ENCODE measurements at regions not wholly inside any gene's neighbourhood (a gene's known extent, or its start where the extent isn't known, plus 50 kb on each side); places are given as distances from the start of the nearest gene placed in this dataset.

GRCh38 chr20:60132827-60133670 lies 174.8 kb downstream of the CDH26 start:
- no peak overlapping the region for H3K27ac ChIP-seq
- DNase-seq (no peak), ATAC-seq (no peak)
- H3K36me3 ChIP-seq (ENCODE audit: insufficient read depth in 1 of 2, low read depth in 1 of 2), result no peaks in the 10 kb centered on the region
- TF ChIP-seq, protein P1, sequence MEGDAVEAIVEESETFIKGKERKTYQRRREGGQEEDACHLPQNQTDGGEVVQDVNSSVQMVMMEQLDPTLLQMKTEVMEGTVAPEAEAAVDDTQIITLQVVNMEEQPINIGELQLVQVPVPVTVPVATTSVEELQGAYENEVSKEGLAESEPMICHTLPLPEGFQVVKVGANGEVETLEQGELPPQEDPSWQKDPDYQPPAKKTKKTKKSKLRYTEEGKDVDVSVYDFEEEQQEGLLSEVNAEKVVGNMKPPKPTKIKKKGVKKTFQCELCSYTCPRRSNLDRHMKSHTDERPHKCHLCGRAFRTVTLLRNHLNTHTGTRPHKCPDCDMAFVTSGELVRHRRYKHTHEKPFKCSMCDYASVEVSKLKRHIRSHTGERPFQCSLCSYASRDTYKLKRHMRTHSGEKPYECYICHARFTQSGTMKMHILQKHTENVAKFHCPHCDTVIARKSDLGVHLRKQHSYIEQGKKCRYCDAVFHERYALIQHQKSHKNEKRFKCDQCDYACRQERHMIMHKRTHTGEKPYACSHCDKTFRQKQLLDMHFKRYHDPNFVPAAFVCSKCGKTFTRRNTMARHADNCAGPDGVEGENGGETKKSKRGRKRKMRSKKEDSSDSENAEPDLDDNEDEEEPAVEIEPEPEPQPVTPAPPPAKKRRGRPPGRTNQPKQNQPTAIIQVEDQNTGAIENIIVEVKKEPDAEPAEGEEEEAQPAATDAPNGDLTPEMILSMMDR (IDR thresholded peaks at IDR 0.05), result no peak
- WGBS, 3 donors, result 83 to 86% (median 85%) methylated on average over 14 of the region's 14 CpGs
- no peaks in the 10 kb centered on the region for H3K27me3 ChIP-seq (ENCODE audit: insufficient read depth in 3 of 3, low read length in 2 of 3)
- intact Hi-C loops (cut with DNase I), result no loop called here
- H3K4me3 ChIP-seq, result no peak overlapping the region
- H3K4me1 ChIP-seq, result no peaks in the 10 kb centered on the region
- H3K9me3 ChIP-seq, result no peaks in the 10 kb centered on the region

GRCh38 chr20:60135276-60135675 lies 177.1 kb downstream of the CDH26 start:
- DNase-seq (no peak), ATAC-seq (no peak)
- H3K27ac ChIP-seq, result no peak overlapping the region
- H3K4me3 ChIP-seq, result no peak overlapping the region
- no peaks in the 10 kb centered on the region for H3K4me1 ChIP-seq
- 94 to 96% (median 94%) methylated on average over 4 of the region's 4 CpGs for WGBS, 3 donors
- TF ChIP-seq, protein P1 (IDR thresholded peaks at IDR 0.05), result no peak
- no peaks in the 10 kb centered on the region for H3K9me3 ChIP-seq
- no peaks in the 10 kb centered on the region for H3K36me3 ChIP-seq (ENCODE audit: insufficient read depth in 1 of 2, low read depth in 1 of 2)
- intact Hi-C loops (cut with DNase I), result loop anchor here in 1 of 2 donors (5.0 kb wide), 1 partner anchor 78 kb away; no protein-coding TSS in a partner anchor
- no peaks in the 10 kb centered on the region for H3K27me3 ChIP-seq (ENCODE audit: insufficient read depth in 3 of 3, low read length in 2 of 3)

DNA sequence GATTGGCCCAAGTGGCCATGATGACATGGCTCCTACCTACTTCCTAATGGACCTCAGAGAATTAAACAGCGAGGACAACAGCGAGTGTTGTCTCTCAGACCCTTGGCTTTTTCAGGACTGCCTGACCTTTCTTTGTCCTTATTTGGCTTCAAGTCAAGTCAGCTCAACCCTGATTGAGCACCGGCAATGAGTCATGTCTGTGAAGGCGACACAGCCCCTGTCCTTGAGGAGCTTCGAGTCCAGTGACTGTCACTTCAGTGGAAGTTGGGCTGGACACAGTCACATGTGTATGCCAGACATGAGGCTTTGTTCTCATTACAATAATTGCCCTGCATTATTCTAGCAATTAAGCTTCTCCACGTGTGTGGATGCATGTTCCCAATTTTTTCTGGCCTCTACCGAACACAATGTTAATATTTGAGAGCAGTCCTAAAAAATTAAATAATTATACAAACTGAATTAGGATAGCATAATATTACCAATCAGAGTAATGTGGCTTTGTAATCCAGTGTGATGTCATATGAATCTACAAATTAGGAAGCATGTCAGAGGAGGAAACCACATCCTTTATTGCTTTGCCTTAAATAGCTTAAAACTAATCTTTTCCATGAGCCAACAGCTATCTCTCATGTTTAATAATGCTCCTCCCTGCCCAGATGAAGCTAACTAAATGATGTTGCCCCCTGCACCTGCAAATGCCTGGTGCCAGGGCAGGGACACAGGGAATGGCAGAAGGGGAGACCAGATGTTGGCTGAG lies 178.6 kb downstream of the CDH26 start:
- Histone ChIP-seq H3K27me3 (ENCODE audit: insufficient read depth in 3 of 3, low read length in 2 of 3) (no peaks in the 10 kb centered on the region), H3K36me3 (ENCODE audit: insufficient read depth in 1 of 2, low read depth in 1 of 2) (no peaks in the 10 kb centered on the region), H3K27ac (no peak overlapping the region), H3K4me3 (no peak overlapping the region), H3K4me1 (no peaks in the 10 kb centered on the region), H3K9me3 (no peaks in the 10 kb centered on the region)
- no peak for ATAC-seq
- no peak for DNase-seq
- TF ChIP-seq, protein P1 (IDR thresholded peaks at IDR 0.05), result no peak
- 59 to 73% (median 66%) methylated on average over 7 of the region's 7 CpGs for WGBS, 3 donors
- intact Hi-C loops (cut with DNase I), result loop anchor here in 1 of 2 donors (5.0 kb wide), 1 partner anchor 80 kb away; no protein-coding TSS in a partner anchor

DNA sequence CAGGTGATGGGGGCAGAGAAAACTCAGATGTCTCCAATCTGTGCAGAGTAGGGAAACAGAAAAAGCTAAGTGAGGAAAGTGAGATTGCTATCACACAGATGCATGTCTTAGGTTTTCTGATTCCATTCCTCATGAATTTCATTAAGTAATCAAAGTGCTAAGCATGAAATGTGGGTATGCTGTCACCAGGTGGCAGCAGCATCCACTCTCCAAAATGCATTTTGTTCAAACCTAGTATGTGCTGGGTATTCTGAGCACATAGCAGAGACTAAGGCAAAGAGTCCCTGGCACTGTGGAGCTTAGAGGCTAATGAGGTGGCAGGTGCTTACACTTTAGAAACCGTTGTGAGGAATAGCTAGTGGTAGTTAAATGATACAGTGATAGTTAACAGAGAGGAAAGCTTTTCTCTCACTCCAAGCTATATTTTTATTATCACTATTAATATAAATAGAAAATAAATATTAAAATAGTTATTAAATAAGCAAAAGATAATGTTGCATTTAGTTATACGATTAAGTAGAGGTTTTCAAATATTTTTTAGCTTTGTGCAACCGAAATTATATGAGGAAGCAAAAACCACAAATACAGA lies 179.5 kb downstream of the CDH26 start:
- no peaks in the 10 kb centered on the region for H3K4me1 ChIP-seq
- ATAC-seq, result peak; percentile 52 to 83 (median 78)

More for the DNA sequence above, 179.5 kb downstream of the CDH26 start:
- DNase-seq, result peak in 1 of 2 donors; percentile 29
- no peaks in the 10 kb centered on the region for H3K36me3 ChIP-seq (ENCODE audit: insufficient read depth in 1 of 2, low read depth in 1 of 2)
- no peaks in the 10 kb centered on the region for H3K27me3 ChIP-seq (ENCODE audit: insufficient read depth in 3 of 3, low read length in 2 of 3)
- no peaks in the 10 kb centered on the region for H3K9me3 ChIP-seq
- 62 to 74% (median 65%) methylated on average over 3 of the region's 3 CpGs for WGBS, 3 donors
- H3K27ac ChIP-seq, result peak overlapping the region; percentile 71
- TF ChIP-seq, protein P1 (IDR thresholded peaks at IDR 0.05), result peak; percentile 62
- peak overlapping the region; percentile 64 for H3K4me3 ChIP-seq
- intact Hi-C loops (cut with DNase I), result loop anchor here in 1 of 2 donors (5.0 kb wide), 1 partner anchor 80 kb away; no protein-coding TSS in a partner anchor
